ENCODE measurements at regions not wholly inside any gene's neighbourhood (a gene's known extent, or its start where the extent isn't known, plus 50 kb on each side); places are given as distances from the start of the nearest gene placed in this dataset.

- TF ChIP-seq, protein P1, sequence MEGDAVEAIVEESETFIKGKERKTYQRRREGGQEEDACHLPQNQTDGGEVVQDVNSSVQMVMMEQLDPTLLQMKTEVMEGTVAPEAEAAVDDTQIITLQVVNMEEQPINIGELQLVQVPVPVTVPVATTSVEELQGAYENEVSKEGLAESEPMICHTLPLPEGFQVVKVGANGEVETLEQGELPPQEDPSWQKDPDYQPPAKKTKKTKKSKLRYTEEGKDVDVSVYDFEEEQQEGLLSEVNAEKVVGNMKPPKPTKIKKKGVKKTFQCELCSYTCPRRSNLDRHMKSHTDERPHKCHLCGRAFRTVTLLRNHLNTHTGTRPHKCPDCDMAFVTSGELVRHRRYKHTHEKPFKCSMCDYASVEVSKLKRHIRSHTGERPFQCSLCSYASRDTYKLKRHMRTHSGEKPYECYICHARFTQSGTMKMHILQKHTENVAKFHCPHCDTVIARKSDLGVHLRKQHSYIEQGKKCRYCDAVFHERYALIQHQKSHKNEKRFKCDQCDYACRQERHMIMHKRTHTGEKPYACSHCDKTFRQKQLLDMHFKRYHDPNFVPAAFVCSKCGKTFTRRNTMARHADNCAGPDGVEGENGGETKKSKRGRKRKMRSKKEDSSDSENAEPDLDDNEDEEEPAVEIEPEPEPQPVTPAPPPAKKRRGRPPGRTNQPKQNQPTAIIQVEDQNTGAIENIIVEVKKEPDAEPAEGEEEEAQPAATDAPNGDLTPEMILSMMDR (IDR thresholded peaks at IDR 0.05), result no peak
- TF ChIP-seq POLR2A (IDR thresholded peaks at IDR 0.05), result no peak
Observed at GRCh38 chr5:164885179-164885578, 1379.8 kb downstream of the MAT2B start.
